Progenitor cell of endocrine pancreas (in vitro differentiated cells): ENCODE measurements at regions not wholly inside any gene's neighbourhood (a gene's known extent, or its start where the extent isn't known, plus 50 kb on each side); places are given as distances from the start of the nearest gene placed in this dataset.
A peak's percentile ranks its signal among the peaks of the same experiment; 100 is the strongest.

Experiments
- DNase-seq: peaks from one replicate; pipeline ENCODE4 v3.0.0; 2021; ENCODE audit warnings: low spot score; ENCODE audit not compliant: unreplicated experiment
- H3K27ac Mint-ChIP-seq: 2 replicates; pipeline ENCODE4 v1.8.0; 2021; ENCODE audit warnings: mild to moderate bottlenecking, moderate library complexity, mixed read lengths
- H3K27me3 Mint-ChIP-seq: 2 replicates; pipeline ENCODE4 v1.8.0; 2021; ENCODE audit warnings: mixed read lengths
- H3K36me3 Mint-ChIP-seq: 2 replicates; pipeline ENCODE4 v1.8.0; 2022; ENCODE audit warnings: mixed read lengths; ENCODE audit not compliant: insufficient read depth
- H3K4me1 Mint-ChIP-seq: 2 replicates; pipeline ENCODE4 v1.8.0; 2021; ENCODE audit warnings: low read depth, mixed read lengths
- H3K4me3 Mint-ChIP-seq: 2 replicates; pipeline ENCODE4 v1.8.0; 2021; ENCODE audit warnings: low read depth, mild to moderate bottlenecking, moderate library complexity, mixed read lengths
- H3K9me3 Mint-ChIP-seq: 2 replicates; pipeline ENCODE4 v1.8.0; 2021; ENCODE audit warnings: low read depth, mixed read lengths
- CTCF ChIP-seq: fragments of 200-600 bp; sonication (generic); IDR thresholded peaks from one replicate; pipeline ENCODE4 v1.5.0; 2021; ENCODE audit warnings: antibody characterized with exemption, mild to moderate bottlenecking; ENCODE audit not compliant: unreplicated experiment

- Mint-ChIP-seq H3K36me3 (no peaks in the 10 kb centered on the region), H3K27me3 (no peaks in the 10 kb centered on the region)
- TF ChIP-seq CTCF, result no peak
Measured at GRCh38 chr4:123516576-123516975, 120.0 kb downstream of the SPRY1 start.

GRCh38 chr4:123517176-123517575 is 120.6 kb downstream of the SPRY1 start:
- no peaks in the 10 kb centered on the region for H3K27me3 Mint-ChIP-seq
- no peak for TF ChIP-seq CTCF

More at GRCh38 chr4:123516576-123516975, 120.0 kb downstream of the SPRY1 start:
- no peak for DNase-seq
- Mint-ChIP-seq H3K9me3 (peaks cover 4% of the 10 kb centered on the region), H3K4me3 (no peak overlapping the region), H3K27ac (no peak overlapping the region), H3K4me1 (peaks cover 28% of the 10 kb centered on the region)

GRCh38 chr4:123517971-123518370 is 121.4 kb downstream of the SPRY1 start:
- H3K9me3 Mint-ChIP-seq, result no peaks in the 10 kb centered on the region

More at GRCh38 chr4:123517176-123517575, 120.6 kb downstream of the SPRY1 start:
- Mint-ChIP-seq H3K9me3 (peaks cover 4% of the 10 kb centered on the region), H3K36me3 (no peaks in the 10 kb centered on the region), H3K27ac (no peak overlapping the region), H3K4me3 (no peak overlapping the region), H3K4me1 (peaks cover 30% of the 10 kb centered on the region)
- DNase-seq, result no peak

GRCh38 chr4:123520325-123520724 is 123.7 kb downstream of the SPRY1 start:
- H3K36me3 Mint-ChIP-seq, result no peaks in the 10 kb centered on the region
- peaks cover 24% of the 10 kb centered on the region for H3K4me1 Mint-ChIP-seq
- no peak for DNase-seq
- no peak overlapping the region for H3K4me3 Mint-ChIP-seq
- H3K27ac Mint-ChIP-seq, result peak overlapping the region; percentile 12
- no peaks in the 10 kb centered on the region for H3K27me3 Mint-ChIP-seq
- no peak for TF ChIP-seq CTCF
- no peaks in the 10 kb centered on the region for H3K9me3 Mint-ChIP-seq

More at GRCh38 chr4:123517971-123518370, 121.4 kb downstream of the SPRY1 start:
- Mint-ChIP-seq H3K4me3 (no peak overlapping the region), H3K4me1 (peaks cover 30% of the 10 kb centered on the region), H3K27ac (no peak overlapping the region), H3K27me3 (no peaks in the 10 kb centered on the region), H3K36me3 (no peaks in the 10 kb centered on the region)
- no peak for DNase-seq
- no peak for TF ChIP-seq CTCF

- Mint-ChIP-seq H3K36me3 (no peaks in the 10 kb centered on the region), H3K4me3 (no peak overlapping the region), H3K27ac (no peak overlapping the region), H3K27me3 (no peaks in the 10 kb centered on the region), H3K9me3 (peaks cover 3% of the 10 kb centered on the region), H3K4me1 (peaks cover 26% of the 10 kb centered on the region)
- TF ChIP-seq CTCF, result no peak
- DNase-seq, result no peak
Measured at GRCh38 chr4:123522081-123522480, 125.5 kb downstream of the SPRY1 start.
